Fibroblast of villous mesenchyme (primary cell): ENCODE measurements at regions not wholly inside any gene's neighbourhood (a gene's known extent, or its start where the extent isn't known, plus 50 kb on each side); places are given as distances from the start of the nearest gene placed in this dataset.

Source experiments
- DNase-seq: peaks from one replicate; pipeline ENCODE4 v3.0.0-alpha.2; 2010; ENCODE audit warnings: low read depth
- H3K4me3 ChIP-seq: 2 replicates; pipeline ENCODE4 v1.5.1; 2011; ENCODE audit warnings: low read depth, mild to moderate bottlenecking, low read length
- TF ChIP-seq, protein P1 (sequence below): IDR thresholded peaks from 2 replicates; pipeline ENCODE4 v1.5.1; 2012; ENCODE audit warnings: low read depth, mild to moderate bottlenecking, low read length; ENCODE audit not compliant: insufficient read depth

DNA sequence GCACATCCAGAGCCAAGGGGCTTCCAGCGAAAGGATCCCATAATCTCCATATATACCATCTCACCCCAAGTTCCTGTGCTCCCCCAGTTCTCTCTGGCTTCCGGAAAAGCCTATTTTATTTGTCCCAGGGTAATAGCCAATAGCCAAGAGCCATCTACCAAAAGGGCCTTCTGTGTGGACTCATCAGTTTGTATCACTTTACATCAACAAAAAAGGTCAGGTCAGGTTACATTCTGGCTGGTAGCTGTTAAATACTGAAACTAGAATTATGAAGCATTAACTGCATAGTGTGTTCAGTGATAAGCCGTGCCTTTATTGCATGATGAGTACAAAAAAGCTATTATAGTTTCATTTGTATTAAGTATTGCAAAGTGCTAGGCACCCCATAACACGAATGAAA, 223.7 kb downstream of the IRS1 start:
- no peak for DNase-seq
- TF ChIP-seq, protein P1, sequence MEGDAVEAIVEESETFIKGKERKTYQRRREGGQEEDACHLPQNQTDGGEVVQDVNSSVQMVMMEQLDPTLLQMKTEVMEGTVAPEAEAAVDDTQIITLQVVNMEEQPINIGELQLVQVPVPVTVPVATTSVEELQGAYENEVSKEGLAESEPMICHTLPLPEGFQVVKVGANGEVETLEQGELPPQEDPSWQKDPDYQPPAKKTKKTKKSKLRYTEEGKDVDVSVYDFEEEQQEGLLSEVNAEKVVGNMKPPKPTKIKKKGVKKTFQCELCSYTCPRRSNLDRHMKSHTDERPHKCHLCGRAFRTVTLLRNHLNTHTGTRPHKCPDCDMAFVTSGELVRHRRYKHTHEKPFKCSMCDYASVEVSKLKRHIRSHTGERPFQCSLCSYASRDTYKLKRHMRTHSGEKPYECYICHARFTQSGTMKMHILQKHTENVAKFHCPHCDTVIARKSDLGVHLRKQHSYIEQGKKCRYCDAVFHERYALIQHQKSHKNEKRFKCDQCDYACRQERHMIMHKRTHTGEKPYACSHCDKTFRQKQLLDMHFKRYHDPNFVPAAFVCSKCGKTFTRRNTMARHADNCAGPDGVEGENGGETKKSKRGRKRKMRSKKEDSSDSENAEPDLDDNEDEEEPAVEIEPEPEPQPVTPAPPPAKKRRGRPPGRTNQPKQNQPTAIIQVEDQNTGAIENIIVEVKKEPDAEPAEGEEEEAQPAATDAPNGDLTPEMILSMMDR, result no peak
- H3K4me3 ChIP-seq, result no peak overlapping the region

DNA sequence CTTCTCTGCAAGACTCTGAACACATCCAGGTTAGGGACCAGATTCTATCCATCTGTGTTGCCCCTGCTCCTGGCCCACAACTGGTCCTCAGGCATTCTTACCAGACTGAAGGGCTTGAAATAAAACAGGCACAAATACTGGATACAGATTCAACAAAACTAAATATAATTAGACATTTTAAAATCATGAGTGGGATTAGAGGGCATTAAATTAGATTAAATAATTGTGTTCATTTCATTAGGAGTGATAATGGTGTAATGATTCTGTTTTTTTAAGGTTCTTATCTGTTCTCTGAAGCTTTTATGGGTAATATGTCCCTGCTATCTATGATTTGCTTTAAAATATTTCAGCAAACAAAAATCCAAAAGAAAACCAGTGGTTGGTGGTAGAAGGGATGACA, 226.5 kb downstream of the IRS1 start:
- no peak for DNase-seq
- TF ChIP-seq, protein P1, result no peak
- no peak overlapping the region for H3K4me3 ChIP-seq

DNA sequence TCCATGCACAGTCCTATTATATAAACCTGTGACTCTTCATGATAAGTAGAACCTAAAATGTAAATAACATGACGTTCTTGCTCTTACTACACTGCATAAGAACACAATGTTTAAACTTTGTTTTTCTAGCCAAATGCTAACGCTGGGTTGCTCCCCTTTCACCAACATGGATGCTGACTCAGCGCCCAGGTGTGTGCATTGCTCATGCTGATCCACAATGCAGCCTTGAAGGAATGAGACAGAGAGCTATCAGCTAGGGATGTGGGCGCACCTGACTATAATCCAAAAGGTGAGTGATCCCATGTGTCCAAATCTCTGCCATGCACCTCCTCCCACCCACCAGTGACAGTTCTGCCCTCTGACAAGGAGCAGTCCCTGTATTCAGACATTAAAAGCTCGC, 235.0 kb downstream of the IRS1 start:
- no peak for DNase-seq
- TF ChIP-seq, protein P1, result no peak
- no peak overlapping the region for H3K4me3 ChIP-seq

DNA sequence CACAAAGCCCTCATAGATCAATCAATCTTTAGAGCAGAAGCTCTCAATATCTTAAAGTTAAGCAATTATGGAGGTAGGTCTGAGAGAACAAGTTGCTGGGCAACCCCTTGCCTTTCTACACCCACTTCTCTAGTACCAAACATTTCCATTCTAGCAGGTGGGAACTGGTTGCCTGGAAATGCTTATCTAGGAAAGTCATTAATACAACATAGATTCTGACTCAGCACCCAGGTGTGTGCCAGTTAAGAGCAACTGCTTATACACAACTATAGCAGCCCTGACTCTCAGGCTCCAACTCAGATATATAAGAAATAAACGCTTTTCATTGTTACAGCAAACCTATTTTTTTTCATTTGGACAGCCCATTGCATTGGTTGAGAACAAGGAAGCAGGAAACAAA, 237.7 kb downstream of the IRS1 start:
- no peak for DNase-seq
- H3K4me3 ChIP-seq, result no peak overlapping the region
- TF ChIP-seq, protein P1, result no peak

DNA sequence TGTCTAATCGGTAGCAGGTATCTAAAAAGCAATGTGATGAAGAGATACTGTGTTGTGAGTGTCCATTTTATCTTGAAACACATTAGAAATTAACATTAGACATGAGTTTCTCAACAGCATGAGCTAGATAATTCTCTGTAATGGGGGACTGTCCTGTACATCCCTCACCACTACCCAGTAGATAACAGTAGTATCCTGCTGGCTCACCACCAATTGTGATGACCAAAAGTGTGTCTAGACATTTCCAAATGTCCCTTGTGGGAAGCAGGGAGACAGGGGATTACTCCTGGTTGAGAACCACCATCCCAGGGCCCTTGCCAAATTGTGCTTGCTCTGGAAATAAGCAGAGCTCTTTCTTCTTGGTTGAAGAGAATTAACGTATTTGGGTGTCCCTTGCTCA, 239.3 kb downstream of the IRS1 start:
- TF ChIP-seq, protein P1, result no peak
- DNase-seq, result no peak
- H3K4me3 ChIP-seq, result no peak overlapping the region

DNA sequence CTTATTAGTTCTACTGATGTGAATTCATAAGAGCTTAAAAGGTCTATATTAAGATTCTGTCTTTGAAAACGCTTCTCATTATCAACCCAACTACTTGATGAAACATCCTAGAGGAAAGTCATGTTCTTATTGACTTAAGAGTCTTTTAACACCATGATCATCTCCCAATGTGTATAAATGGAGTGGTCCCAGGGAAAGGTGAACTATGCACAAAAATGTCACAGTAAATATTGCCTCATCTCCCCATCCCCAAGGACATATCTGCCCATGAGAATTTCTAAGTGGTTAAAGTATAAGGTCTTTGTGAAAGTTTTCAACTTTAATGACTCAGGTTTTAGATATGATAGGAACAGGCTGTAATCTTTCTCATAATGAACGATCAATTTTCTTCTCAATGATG, 240.1 kb downstream of the IRS1 start:
- TF ChIP-seq, protein P1, result no peak
- DNase-seq, result no peak
- no peak overlapping the region for H3K4me3 ChIP-seq

DNA sequence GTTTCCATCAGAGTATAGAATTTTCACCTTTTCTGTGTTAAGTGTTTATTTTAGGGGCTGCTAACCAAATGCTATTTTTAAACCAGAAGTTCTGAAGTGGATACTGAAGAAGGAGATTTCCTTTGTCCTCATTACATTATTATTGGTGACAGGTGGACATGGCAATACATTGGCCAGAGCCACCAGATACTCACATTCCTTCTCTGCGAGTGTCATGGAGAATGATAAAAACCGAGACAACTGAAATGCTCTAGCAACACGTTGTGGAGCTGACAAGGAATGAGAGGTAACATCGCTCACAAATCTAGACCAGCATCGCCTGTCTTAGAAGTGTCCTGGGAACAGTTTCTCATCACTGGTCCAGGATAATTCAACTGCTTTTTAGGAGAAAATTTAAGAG, 241.2 kb downstream of the IRS1 start:
- DNase-seq, result no peak
- no peak overlapping the region for H3K4me3 ChIP-seq
- TF ChIP-seq, protein P1, result no peak
